ENCODE measurements at regions not wholly inside any gene's neighbourhood (a gene's known extent, or its start where the extent isn't known, plus 50 kb on each side); places are given as distances from the start of the nearest gene placed in this dataset.
"Not testable (repeated sequence)": the region's sequence is repeated elsewhere in the genome, so short reads cannot be mapped to it uniquely, and the experiment has no call there.

- Histone ChIP-seq H3K27ac (ENCODE audit: low read depth, low read length) (no peak overlapping the region), H3K27me3 (ENCODE audit: insufficient read depth, low read length) (no peaks in the 10 kb centered on the region), H3K79me2 (ENCODE audit: control insufficient read depth, insufficient read depth, low read length, unreplicated experiment) (no peaks in the 10 kb centered on the region), H3K4me1 (ENCODE audit: control insufficient read depth, insufficient read depth, low read length, unreplicated experiment) (no peaks in the 10 kb centered on the region), H3K4me3 (ENCODE audit: low read depth, low read length) (no peak overlapping the region), H2AFZ (ENCODE audit: low read length, unreplicated experiment) (no peak overlapping the region), H3K36me3 (ENCODE audit: insufficient read depth, low read length) (no peaks in the 10 kb centered on the region)
These were observed 183.8 kb upstream of the COX10 start for GRCh38 chr17:13885550-13885949.

GRCh38 chr17:13885953-13886889 lies 183.1 kb upstream of the COX10 start:
- Histone ChIP-seq H2AFZ (ENCODE audit: low read length, unreplicated experiment) (no peak overlapping the region), H3K27ac (ENCODE audit: low read depth, low read length) (no peak overlapping the region), H3K4me3 (ENCODE audit: low read depth, low read length) (no peak overlapping the region), H3K27me3 (ENCODE audit: insufficient read depth, low read length) (no peaks in the 10 kb centered on the region), H3K36me3 (ENCODE audit: insufficient read depth, low read length) (no peaks in the 10 kb centered on the region), H3K79me2 (ENCODE audit: control insufficient read depth, insufficient read depth, low read length, unreplicated experiment) (no peaks in the 10 kb centered on the region), H3K4me1 (ENCODE audit: control insufficient read depth, insufficient read depth, low read length, unreplicated experiment) (no peaks in the 10 kb centered on the region)

- Histone ChIP-seq H3K27ac (ENCODE audit: low read depth, low read length) (no peak overlapping the region), H2AFZ (ENCODE audit: low read length, unreplicated experiment) (no peak overlapping the region), H3K4me1 (ENCODE audit: control insufficient read depth, insufficient read depth, low read length, unreplicated experiment) (no peaks in the 10 kb centered on the region), H3K27me3 (ENCODE audit: insufficient read depth, low read length) (no peaks in the 10 kb centered on the region), H3K36me3 (ENCODE audit: insufficient read depth, low read length) (no peaks in the 10 kb centered on the region), H3K79me2 (ENCODE audit: control insufficient read depth, insufficient read depth, low read length, unreplicated experiment) (no peaks in the 10 kb centered on the region), H3K4me3 (ENCODE audit: low read depth, low read length) (no peak overlapping the region)
These were observed 181.2 kb upstream of the COX10 start for GRCh38 chr17:13888056-13888609.

- not testable (repeated sequence) for H3K36me3 ChIP-seq (ENCODE audit: insufficient read depth, low read length); H2AFZ ChIP-seq (ENCODE audit: low read length, unreplicated experiment); H3K4me1 ChIP-seq (ENCODE audit: control insufficient read depth, insufficient read depth, low read length, unreplicated experiment); H3K79me2 ChIP-seq (ENCODE audit: control insufficient read depth, insufficient read depth, low read length, unreplicated experiment); H3K27ac ChIP-seq (ENCODE audit: low read depth, low read length); H3K4me3 ChIP-seq (ENCODE audit: low read depth, low read length); H3K27me3 ChIP-seq (ENCODE audit: insufficient read depth, low read length)
These were observed 160.3 kb upstream of the COX10 start for GRCh38 chr17:13908971-13909370.

GRCh38 chr17:13909901-13910519 lies 159.3 kb upstream of the COX10 start:
- Histone ChIP-seq H3K27me3 (ENCODE audit: insufficient read depth, low read length) (no peaks in the 10 kb centered on the region), H3K4me3 (ENCODE audit: low read depth, low read length) (no peak overlapping the region), H3K36me3 (ENCODE audit: insufficient read depth, low read length) (no peaks in the 10 kb centered on the region), H3K27ac (ENCODE audit: low read depth, low read length) (no peak overlapping the region), H3K4me1 (ENCODE audit: control insufficient read depth, insufficient read depth, low read length, unreplicated experiment) (no peaks in the 10 kb centered on the region), H2AFZ (ENCODE audit: low read length, unreplicated experiment) (no peak overlapping the region), H3K79me2 (ENCODE audit: control insufficient read depth, insufficient read depth, low read length, unreplicated experiment) (no peaks in the 10 kb centered on the region)

- no peaks in the 10 kb centered on the region for H3K36me3 ChIP-seq (ENCODE audit: insufficient read depth, low read length)
- H3K79me2 ChIP-seq (ENCODE audit: control insufficient read depth, insufficient read depth, low read length, unreplicated experiment) = no peaks in the 10 kb centered on the region
- no peak overlapping the region for H3K4me3 ChIP-seq (ENCODE audit: low read depth, low read length)
- no peak overlapping the region for H2AFZ ChIP-seq (ENCODE audit: low read length, unreplicated experiment)
- no peak overlapping the region for H3K27ac ChIP-seq (ENCODE audit: low read depth, low read length)
- no peaks in the 10 kb centered on the region for H3K27me3 ChIP-seq (ENCODE audit: insufficient read depth, low read length)
- H3K4me1 ChIP-seq (ENCODE audit: control insufficient read depth, insufficient read depth, low read length, unreplicated experiment) = no peaks in the 10 kb centered on the region
These were observed 151.7 kb upstream of the COX10 start for GRCh38 chr17:13917634-13918033.

- H3K27me3 ChIP-seq (ENCODE audit: insufficient read depth, low read length) = no peaks in the 10 kb centered on the region
- H3K79me2 ChIP-seq (ENCODE audit: control insufficient read depth, insufficient read depth, low read length, unreplicated experiment) = no peaks in the 10 kb centered on the region
- no peak overlapping the region for H3K27ac ChIP-seq (ENCODE audit: low read depth, low read length)
- H3K4me3 ChIP-seq (ENCODE audit: low read depth, low read length) = no peak overlapping the region
- H3K36me3 ChIP-seq (ENCODE audit: insufficient read depth, low read length) = no peaks in the 10 kb centered on the region
- H3K4me1 ChIP-seq (ENCODE audit: control insufficient read depth, insufficient read depth, low read length, unreplicated experiment) = no peaks in the 10 kb centered on the region
- no peak overlapping the region for H2AFZ ChIP-seq (ENCODE audit: low read length, unreplicated experiment)
These were observed 151.1 kb upstream of the COX10 start for GRCh38 chr17:13918247-13918646.

- Histone ChIP-seq H3K4me3 (ENCODE audit: low read depth, low read length) (no peak overlapping the region), H2AFZ (ENCODE audit: low read length, unreplicated experiment) (no peak overlapping the region), H3K27me3 (ENCODE audit: insufficient read depth, low read length) (no peaks in the 10 kb centered on the region), H3K36me3 (ENCODE audit: insufficient read depth, low read length) (no peaks in the 10 kb centered on the region), H3K27ac (ENCODE audit: low read depth, low read length) (no peak overlapping the region), H3K79me2 (ENCODE audit: control insufficient read depth, insufficient read depth, low read length, unreplicated experiment) (no peaks in the 10 kb centered on the region), H3K4me1 (ENCODE audit: control insufficient read depth, insufficient read depth, low read length, unreplicated experiment) (no peaks in the 10 kb centered on the region)
These were observed 149.5 kb upstream of the COX10 start for GRCh38 chr17:13919818-13920217.

GRCh38 chr17:13920413-13920812 lies 148.9 kb upstream of the COX10 start:
- H3K36me3 ChIP-seq (ENCODE audit: insufficient read depth, low read length) = no peaks in the 10 kb centered on the region
- H3K27me3 ChIP-seq (ENCODE audit: insufficient read depth, low read length) = no peaks in the 10 kb centered on the region

GRCh38 chr17:13921841-13922776 lies 147.2 kb upstream of the COX10 start:
- Histone ChIP-seq H3K79me2 (ENCODE audit: control insufficient read depth, insufficient read depth, low read length, unreplicated experiment) (no peaks in the 10 kb centered on the region), H2AFZ (ENCODE audit: low read length, unreplicated experiment) (no peak overlapping the region), H3K27ac (ENCODE audit: low read depth, low read length) (no peak overlapping the region), H3K4me1 (ENCODE audit: control insufficient read depth, insufficient read depth, low read length, unreplicated experiment) (no peaks in the 10 kb centered on the region), H3K36me3 (ENCODE audit: insufficient read depth, low read length) (no peaks in the 10 kb centered on the region), H3K27me3 (ENCODE audit: insufficient read depth, low read length) (no peaks in the 10 kb centered on the region), H3K4me3 (ENCODE audit: low read depth, low read length) (no peak overlapping the region)

More at GRCh38 chr17:13920413-13920812, 148.9 kb upstream of the COX10 start:
- Histone ChIP-seq H3K79me2 (ENCODE audit: control insufficient read depth, insufficient read depth, low read length, unreplicated experiment) (no peaks in the 10 kb centered on the region), H3K4me3 (ENCODE audit: low read depth, low read length) (no peak overlapping the region), H3K4me1 (ENCODE audit: control insufficient read depth, insufficient read depth, low read length, unreplicated experiment) (no peaks in the 10 kb centered on the region), H3K27ac (ENCODE audit: low read depth, low read length) (no peak overlapping the region), H2AFZ (ENCODE audit: low read length, unreplicated experiment) (no peak overlapping the region)

All from ACC112 (cell line).